HG02642 (cell line): ENCODE measurements at regions not wholly inside any gene's neighbourhood (a gene's known extent, or its start where the extent isn't known, plus 50 kb on each side); places are given as distances from the start of the nearest gene placed in this dataset.

Experiments used
- ATAC-seq: cut with Tn5 transposase; IDR thresholded peaks from one replicate; pipeline ENCODE4 v1.9.1; 2021; ENCODE audit warnings: mild to moderate bottlenecking; ENCODE audit not compliant: unreplicated experiment, poor library complexity

DNA sequence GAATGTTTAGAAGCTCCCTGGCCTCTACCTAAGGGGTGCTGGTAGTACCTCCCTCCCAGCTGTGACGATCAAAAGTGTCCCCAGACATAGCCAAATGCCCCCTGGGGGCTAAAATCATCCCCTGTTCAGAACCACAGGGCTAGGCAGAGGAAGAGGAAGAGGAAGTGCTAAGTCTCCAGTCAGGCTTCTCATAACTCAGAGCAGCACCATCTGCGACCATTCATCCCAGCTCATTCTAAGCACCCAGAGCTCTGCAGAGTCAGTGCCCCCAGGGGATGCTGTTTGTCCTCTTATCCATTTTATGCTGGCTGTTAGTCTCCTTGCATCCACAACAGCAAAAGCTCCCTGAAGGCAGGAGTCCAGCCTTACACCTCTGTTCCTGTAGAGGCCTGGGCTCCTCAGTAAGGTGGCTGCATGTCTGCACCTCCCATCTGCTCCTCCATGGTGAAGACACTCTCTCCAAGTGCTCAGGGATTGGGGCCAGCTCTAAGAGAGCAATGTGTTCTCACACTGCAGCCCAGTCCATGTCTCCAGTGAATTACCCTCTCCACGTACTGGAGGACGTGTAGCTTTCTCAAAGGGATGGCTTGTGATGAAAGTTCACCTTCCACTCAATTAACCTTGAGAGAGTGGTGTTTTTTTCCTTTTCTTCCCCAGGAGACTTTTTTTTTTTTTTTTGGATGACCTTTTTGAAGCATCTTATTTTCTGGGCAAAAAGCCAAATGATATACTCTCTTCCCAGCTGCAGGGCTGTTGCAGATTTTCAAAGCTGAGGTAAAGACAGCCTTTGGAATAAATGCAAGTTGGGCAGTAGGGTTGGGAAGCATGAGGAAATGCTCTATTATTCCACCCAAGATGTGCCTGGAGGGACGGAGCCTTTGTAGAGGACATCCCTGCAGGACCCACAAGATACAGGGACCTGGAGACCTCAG lies 158.9 kb upstream of the SLC14A2 start:
- no peak for ATAC-seq

DNA sequence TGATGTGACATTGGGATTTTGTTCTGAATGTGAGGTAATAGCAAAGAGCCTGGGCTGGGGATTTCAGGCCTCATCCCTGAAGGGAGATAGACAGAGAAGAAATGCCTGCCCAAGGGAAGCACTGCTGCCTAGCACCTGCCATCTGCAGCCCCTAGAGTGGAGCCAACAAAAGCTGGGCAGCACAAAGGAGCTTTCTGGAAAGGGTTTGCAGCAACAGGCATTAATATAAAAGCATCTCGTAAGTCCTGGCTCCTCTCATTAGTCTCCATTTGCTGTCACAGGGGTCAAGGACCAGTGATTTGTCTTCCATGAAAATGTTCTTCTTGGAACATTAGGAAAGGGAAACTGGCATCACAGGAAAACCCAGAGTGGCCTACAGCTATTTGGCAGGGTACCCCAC lies 157.2 kb upstream of the SLC14A2 start:
- no peak for ATAC-seq

DNA sequence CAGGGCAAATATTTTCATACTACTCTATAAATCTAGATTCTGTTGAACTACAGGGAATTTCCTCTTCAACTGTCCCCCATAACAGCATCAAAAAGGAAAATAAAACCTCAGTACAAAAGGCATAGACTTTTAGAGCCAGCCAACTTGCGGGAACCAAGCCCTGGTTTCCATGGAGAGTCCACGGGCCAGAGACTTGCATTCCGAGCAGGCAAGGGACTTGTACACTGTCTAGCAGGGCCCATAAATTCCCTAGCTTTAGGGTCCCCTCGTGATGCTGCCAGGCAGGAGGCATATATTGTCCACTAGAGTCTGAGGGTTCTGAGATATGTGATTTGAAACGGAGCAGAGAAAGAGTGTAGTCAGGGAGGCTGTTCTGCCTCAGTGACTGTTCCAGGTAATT lies 153.1 kb upstream of the SLC14A2 start:
- no peak for ATAC-seq

DNA sequence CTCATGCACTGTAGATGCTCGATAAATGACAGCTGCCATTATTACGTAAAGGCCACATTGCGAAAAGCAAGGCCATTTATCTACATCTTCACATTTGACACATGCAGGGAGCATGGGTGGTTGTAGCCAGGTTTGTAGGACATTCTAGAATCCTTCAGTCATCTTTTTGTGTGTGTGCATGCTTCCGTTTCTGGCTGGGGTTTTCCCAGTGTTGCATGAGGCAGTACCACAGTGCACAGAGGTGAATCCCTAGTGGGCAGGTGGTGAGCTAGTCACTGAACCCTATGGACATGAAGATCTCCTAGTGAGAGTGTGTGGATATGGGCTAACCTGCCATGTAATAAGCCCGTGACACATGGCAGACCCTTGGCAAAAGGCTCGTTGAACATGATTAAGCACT lies 151.8 kb upstream of the SLC14A2 start:
- no peak for ATAC-seq

DNA sequence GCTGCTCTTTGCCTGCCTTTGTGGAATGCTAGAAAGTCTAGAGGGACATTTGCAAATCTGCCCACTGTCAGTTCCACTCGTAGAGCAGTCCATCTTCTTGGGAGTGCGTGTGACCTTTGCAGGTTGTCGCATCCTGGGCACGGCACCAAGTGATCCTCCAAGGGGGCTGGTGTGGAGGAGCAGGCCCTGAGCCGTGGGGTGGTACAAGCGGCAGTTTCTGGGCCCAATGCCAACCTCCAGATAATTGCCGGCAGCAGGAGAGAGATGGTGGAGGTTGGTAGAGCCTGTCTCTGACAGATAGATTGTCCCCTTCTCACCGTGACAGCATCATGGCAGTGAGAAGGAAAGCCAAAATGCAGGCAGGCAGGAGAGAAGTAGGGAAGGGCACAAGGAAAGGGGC lies 150.7 kb upstream of the SLC14A2 start:
- ATAC-seq = no peak

DNA sequence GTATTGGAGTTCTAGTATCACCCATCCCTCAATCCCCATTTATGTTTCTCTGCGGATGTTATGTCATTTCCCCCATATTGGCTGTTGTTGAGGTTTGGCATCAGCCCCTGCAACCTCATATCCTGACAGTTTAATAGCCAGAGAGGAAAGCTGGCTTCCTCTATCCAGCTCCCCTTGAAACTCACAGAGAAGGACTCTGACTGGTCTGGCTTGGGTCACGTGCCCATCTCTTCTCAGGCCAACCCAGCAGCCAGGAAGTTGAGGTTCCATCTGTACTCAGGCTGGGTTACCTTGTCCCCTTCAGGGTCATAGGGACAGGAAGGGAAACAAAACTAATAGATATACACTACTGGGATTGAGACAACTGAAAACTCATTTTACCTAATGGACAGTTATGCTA lies 148.0 kb upstream of the SLC14A2 start:
- peak; percentile 60 for ATAC-seq

GRCh38 chr18:45467945-45468344 lies 147.3 kb upstream of the SLC14A2 start:
- ATAC-seq = no peak

DNA sequence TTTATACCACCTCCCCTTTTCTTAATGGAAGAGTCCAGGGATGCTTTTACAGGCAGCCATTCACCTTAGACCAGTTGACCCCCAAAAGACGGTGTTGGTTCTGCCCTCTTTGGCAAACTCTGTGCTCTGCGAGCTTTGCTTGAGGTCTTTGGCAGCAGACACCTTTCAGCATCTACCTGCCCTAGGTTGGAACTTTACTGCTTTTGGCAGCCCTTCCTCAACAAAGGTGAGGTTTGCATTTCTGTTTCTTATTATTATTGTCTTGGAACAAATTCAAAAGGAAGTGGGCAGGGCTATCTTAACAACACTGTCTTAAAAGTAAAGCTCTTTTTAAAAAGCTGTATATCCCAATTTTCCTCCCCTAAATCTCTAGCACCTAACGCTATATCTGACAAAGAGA lies 136.4 kb upstream of the SLC14A2 start:
- ATAC-seq = no peak

- ATAC-seq = no peak
Measured at GRCh38 chr18:45480219-45481015, 134.9 kb upstream of the SLC14A2 start.

- no peak for ATAC-seq
Measured at GRCh38 chr18:45481821-45482220, 133.5 kb upstream of the SLC14A2 start.

DNA sequence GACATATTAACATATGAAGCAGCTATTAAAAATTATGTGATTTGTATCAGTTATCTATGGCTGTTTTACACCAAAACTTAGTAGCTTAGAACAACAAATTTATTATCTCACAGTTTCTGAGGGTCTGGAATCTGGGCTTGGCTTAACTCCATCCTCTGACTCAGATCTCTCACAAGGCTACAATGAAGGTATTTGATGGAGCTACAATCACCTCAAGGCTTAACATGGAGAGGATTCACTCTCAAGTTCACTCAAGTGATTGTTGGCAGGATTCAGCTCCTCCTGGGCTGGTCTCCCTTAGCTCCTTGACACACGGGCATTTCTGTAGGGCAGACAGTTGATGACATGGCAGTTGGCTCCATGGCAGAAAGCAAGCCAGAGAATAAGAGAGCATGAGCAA lies 133.0 kb upstream of the SLC14A2 start:
- ATAC-seq = no peak

- ATAC-seq = no peak
Measured at GRCh38 chr18:45487581-45487980, 127.7 kb upstream of the SLC14A2 start.

DNA sequence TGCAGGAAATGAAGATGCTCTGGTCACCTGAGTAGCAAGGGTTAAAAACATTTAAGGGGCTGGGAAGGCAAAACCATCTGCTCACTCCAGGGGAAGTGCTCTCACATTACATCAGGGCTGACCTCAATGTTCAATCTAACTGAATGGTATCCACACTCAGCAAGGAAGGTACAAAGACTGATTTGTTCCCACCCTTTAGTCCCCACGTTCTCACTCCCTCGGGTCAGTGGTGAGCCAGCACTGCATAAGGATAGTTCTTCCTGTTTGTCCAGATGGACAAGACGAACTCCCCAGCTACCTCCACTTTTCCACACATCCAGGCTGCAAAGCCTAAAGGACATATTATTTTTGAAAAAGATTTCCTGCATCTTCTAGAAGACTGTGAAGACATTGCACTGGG lies 126.6 kb upstream of the SLC14A2 start:
- ATAC-seq = no peak

DNA sequence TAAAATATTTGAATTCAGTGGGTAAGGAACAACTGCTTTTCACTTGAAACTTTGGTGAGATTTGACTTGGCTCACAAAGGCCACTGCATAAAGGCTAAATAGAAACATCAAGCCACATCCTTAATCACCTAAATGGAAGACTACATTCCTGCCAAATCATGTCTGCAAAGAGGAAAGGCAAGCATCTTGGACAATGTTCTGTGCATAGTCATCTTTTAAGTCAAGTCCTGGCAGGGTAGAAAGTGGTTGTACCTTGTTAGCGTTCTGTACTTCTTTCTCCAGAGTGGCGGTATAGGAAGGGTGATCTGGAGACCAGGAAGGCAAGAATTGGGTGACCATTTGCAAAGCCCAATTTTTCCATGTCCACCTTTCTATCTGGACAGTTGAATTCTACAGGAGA lies 121.4 kb upstream of the SLC14A2 start:
- no peak for ATAC-seq

DNA sequence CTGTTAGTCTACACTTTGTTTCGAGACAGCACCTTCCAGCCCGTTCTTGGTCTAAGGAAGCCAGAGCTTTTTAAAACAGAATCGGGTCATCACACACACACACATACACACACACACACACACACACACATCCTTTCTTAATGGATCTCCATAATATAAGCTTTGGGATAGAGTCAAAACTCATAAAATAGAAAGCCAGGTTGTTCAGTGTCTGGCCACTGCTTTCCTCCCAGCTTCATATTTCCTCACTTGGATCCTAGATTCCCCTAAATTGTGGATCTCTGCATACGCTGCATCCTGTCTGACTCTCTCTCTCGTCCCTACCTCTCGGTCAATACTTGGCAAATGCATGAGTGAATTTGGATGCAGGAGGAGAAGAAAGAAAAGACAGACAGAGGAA lies 120.5 kb upstream of the SLC14A2 start:
- no peak for ATAC-seq

DNA sequence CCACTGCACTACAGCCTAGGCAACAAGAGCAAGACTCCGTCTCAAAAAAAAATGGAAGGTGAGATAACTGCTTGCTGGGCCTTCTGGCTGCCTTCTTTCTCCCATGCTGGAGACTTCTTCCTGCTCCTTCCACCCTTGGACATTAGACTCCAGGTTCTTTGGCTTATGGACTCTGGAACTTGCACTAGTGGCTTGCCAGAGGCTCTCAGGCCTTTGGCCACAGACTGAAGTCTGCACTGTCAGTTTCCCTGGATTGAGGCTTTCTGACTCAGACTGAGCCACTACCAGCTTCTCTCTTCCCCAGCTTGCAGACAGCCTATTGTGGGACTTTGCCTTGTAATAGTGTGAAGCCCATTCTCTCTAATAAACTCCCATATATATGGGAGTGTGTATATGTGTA lies 118.5 kb upstream of the SLC14A2 start:
- ATAC-seq = no peak

DNA sequence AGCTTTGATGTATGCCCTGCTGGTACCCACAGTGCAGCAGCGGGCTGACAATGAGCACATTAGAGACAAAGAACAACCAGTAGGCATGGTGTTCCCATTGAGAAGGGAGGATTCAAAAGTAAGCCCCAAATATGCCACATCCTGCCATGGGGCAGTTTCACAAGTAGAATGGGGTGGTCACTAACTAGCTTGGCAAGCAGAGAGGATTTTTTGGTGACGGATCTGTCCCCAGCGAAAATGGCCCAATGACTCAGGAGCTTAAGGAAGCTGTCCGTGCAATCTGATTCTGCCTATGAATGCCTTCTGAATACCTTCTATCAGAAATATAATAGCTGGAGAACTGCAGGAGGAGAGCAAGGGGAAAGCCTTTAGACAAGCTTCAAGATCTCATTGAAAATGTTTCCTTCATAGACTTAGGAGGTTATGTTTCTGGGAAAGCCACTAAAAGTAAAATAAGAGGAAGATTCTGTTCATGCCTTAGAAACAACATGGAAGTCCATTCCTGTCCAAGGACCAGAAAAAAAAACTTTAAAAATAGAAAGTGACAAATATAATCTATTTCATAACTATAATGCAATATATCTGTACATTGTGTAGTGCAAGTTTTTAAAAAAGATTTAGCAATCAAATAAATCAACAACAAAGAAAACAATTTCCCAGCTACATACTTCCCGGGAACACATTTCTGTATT lies 117.5 kb upstream of the SLC14A2 start:
- no peak for ATAC-seq

DNA sequence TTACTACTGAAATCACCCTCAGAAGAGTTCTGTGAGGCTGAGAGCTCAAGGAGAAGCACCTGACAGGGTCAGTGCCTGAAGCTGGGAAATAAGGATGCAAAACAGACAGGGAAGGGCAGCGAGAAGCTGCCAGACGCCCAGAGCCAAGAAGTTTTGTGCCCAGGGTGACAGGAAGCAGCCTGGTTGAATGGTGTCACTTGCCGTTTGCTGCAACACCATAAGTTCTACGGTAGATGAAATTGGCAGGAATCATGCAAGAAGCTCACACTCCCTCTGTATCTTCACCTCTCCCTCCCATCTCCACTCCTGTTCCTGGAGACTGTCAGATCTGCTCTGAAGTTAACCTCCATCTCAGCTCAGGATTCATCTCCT lies 117.0 kb upstream of the SLC14A2 start:
- no peak for ATAC-seq

- no peak for ATAC-seq
Measured at GRCh38 chr18:45503990-45504389, 111.3 kb upstream of the SLC14A2 start.

DNA sequence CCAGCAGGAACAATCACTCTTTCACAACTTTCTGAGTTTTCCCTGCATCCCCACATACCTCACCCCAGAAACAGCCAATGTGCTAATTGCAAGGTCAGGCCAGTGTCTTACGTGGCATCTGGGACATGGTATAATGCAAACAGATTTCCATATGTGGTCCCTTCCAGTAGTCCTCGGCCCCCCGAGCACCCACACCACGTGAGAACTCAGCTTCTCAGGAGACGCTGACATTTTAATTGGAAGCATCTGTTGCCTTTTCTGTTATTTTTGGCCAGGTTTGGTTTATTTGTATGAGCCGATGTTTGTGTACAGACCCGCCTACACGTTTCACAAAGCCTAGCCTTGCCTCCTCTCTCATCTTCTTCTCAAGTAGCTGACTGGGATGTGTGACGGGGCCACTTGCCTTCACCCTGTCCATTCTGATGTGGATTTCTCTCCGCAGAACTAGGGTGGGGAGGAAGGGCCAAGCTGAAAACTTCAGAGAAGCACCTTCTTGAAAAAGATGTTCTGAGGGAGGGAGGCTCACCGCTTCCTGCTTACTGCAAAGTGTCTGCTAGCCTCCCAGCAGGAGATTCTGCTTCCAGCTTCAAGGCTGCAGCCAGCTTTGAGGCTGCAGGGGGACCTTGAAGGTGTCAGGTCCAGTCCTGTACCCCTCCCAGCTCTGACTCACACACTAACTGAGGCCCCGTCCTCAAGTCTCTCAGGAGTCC lies 109.6 kb upstream of the SLC14A2 start:
- ATAC-seq = no peak
